Stimulated activated CD8-positive, alpha-beta memory T cell treated with anti-CD3 and anti-CD28 coated beads, Interleukin-7, amount 100 ng/mL, for 48 hours (primary cell): ENCODE measurements at regions not wholly inside any gene's neighbourhood (a gene's known extent, or its start where the extent isn't known, plus 50 kb on each side); places are given as distances from the start of the nearest gene placed in this dataset.
"Not testable (repeated sequence)": the region's sequence is repeated elsewhere in the genome, so short reads cannot be mapped to it uniquely, and the experiment has no call there.

ENCODE experiments used
- DNase-seq, 2 donors: peaks; one replicate each; pipeline ENCODE4 v3.0.0-alpha.2; 2020; ENCODE audit warnings: low read depth in 1 of 2; ENCODE audit errors: extremely low read depth in 1 of 2

DNA sequence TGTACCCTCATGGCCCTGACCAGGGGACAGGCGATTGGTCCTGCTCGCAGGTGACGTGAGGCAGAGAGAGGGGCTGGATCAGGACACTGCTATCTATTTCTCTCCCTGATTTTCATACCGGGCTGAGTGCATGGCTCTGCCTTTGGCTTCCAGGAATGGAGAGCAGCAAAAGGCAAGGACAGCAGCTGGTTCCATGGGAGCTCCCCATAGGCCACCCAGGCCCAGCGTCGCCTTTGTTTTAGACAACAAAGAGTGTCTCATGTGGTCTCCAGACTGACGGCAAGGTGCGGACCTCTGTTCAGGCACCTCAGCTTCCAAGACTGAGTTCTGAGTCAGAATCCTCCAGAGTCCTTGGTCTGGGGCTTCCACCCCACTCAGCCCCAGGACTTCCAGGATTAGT lies 123.1 kb downstream of the VEGFA start:
- DNase-seq = no peak

DNA sequence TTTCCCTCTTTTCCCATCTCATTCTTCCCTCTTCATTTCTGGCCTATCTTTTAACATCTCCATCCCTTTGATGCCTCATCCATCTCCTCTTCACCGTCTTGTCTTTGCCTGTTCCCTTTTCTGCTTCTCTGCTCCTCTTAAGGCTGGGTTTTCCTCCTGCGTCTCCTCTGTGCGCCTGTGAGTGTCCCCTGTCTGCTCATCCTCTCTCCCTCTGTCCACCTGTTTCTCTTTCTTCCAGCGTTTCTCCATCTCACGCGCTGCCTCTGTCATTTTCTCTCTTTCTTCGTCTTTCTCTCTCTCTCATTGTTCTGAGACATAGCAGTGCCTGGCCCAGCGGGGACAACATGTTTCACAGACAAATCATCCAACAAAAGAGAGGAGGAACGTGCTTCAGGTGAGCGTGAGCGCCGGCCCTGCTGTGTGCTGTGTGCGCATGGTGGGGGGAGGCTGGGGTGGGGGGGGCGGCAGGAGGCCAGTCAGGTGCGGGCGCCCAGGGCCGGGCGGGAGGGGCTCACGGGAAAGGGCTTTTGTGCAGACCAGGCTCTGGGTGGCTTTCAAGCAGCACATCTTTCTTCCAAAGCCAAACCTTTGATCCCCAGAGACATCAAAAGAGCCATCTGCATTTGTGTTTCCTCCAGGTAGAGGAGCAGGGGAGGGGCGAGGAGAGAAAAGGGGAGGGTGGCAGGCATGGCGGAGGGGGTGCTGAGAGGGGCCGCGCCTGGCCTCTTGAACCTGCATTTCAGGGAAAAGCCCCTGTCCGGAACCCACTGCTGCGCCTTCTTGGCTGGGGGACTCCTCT lies 121.3 kb downstream of the VEGFA start:
- no peak for DNase-seq

DNA sequence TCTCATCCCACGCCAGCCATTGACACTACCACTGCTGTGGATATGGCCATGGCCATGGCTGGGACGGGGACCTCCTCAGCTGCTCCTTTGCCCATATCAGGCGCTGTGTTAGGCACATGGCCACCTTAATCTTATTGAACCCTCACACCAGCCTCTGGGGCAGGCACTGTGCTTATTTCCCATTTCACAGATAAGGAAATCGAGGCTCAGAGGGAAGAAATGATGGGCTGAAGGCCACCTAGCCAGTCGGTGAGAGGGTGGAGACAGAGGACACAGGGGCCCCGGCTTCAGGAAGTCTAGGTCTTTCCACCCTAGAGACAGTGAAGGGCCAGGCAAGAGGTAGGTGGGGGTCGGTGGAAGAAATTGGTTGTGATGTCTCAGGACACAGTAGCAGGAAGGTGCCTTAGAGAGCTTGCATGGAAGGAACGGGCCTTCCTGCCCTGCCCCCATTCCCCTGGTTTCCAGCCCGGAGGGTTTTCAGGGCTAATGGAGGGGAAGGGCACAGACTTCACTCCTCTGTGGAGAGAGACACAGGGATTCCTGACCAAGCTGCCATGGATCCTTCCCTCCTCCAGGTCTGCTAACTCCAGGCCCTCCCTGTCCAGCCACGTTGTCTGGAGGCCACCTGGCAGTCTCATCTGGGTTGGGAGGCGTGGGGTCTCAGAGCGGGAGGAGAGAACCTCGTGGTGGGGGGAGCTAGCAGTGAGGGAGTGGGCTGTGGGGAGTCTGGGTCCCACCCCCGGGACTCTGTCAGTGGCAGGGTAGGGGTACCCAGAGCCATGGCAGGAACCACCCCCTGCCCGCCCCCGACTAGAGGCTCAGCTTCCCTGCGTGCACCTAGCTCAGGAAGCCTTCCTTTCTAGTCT lies 120.4 kb downstream of the VEGFA start:
- no peak for DNase-seq

- DNase-seq = no peak
Measured at GRCh38 chr6:43887906-43888683, 118.1 kb downstream of the VEGFA start.

DNA sequence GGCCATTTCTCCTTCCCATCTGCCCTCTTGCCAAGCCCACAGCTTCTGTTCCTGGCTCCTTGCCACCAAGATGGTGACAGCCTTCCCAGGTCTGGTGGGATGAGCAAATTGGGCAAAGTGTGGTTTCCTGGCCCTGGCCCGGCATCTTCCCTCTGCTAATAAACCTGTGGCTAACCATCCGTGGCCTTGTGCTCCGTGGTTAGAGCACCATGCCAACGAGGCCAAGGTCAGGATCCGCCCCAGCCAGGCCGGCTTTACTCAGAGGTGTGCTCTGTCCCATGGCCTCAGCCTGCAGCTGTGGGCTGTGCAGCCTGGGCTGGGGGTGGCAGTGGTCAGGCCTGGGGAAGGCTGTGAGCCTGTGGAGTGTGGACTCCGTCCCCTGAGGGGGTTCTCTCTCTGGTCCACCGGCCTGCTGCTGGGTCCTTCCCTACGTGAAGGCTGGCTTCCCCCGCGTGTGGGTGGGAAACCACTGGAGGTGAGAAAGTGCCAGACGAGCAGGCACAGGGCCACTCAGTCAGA lies 117.4 kb downstream of the VEGFA start:
- no peak for DNase-seq

DNA sequence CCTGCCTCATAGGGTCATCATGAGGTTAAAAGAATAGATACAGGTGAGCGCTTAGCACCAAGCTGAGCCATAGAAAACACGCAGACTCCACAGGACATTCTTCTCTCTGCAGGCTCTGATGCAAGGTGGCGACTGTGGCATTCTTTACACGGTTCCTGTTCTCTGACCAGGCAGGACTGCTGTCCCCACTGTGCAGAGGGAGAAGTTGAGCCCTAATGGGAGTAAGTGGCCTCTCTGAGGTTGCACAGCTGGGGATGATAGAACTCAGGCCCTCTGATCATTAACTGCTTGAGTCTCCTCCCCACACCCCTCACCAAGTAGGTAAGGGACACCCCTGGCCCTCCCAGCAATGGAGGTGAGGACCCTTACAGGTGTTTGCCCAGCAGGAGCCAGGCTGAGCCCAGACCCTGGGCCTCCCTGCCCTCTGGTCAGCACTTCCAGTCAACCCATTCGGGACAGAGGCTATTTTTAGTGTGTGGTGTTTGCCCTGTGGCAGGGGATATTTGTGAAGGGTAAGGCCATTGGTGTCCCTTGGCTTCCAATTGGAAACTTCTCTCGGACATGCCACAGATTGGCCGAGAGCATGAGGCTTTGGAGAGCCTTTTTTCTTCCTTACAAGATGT lies 116.8 kb downstream of the VEGFA start:
- DNase-seq = no peak

- no peak for DNase-seq
Measured at GRCh38 chr6:43886067-43886461, 116.1 kb downstream of the VEGFA start.

DNA sequence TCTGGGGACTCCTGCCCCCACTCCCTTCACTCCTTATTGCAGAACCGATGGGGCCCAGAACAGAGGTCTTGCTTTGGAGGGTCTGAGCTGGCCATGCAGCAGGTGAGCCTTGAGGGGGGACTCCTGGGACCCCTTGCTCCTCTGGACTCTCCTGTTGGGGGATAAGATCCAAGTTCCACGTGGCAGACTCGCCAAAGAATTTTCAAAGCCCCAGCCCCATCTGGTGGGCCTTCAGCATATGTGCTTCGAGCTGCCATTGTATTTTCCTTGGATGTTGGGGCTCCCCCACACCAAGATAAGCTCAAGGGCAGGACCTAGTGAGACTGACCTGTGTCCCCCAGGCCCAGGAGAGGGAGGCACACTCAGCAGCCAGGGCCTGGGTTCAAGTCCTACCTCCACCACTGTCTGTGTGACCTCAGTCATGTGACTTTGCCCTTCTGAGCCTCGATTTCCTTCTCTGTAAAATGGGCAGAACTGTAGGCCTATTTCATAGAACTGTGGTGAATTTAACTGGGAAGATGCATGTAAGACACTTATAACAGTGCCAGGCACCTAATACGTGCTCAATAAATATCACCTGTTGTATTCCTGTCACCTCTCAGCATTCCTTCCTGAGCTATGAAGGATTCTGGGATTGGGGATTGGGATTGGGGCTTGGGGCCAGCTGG lies 115.5 kb downstream of the VEGFA start:
- DNase-seq = no peak

GRCh38 chr6:43884652-43885022 lies 114.6 kb downstream of the VEGFA start:
- no peak for DNase-seq

DNA sequence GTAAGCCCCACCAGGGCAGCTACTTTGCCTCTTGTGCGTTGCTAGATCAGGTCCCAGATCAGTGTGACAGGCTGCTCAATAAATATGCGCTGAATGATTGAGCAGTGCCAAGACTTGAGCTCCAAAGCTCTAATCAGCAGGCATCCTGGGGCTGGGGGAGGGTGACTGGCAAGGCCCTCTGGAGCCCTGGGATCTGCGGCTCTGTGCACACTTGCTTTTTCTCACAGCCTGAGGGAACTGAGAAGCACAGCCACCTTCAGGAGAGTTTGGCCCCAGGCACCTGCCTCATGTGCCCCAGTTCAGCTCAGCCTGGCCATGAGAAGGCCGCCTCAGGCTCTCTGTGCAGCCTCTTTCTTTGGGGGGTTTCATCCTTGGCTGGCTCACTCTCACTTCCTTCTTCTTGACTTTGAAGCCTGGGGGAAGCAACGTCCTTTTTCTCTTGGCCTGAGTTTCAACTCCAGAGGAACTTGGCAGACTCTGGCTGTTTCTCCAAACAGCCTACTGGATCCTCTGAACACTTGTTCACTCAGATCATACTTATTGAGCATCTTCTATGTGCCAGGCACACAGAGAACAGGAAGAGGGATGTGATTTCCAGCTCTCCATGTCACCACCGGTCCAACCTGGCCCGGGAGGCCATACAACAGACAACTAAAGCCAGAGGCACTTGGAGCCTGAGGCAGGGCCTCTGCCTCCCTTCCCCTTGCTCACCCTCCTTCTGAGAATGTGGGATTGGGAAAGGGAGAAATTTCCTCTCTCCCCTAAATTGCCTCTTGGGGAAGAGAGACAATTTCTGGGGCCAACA lies 114.0 kb downstream of the VEGFA start:
- DNase-seq = no peak

- DNase-seq = not testable (repeated sequence)
Measured at GRCh38 chr6:43882690-43883448, 112.9 kb downstream of the VEGFA start.

GRCh38 chr6:43880236-43881137 lies 110.5 kb downstream of the VEGFA start:
- DNase-seq = no peak

GRCh38 chr6:43879722-43880121 lies 109.7 kb downstream of the VEGFA start:
- no peak for DNase-seq

DNA sequence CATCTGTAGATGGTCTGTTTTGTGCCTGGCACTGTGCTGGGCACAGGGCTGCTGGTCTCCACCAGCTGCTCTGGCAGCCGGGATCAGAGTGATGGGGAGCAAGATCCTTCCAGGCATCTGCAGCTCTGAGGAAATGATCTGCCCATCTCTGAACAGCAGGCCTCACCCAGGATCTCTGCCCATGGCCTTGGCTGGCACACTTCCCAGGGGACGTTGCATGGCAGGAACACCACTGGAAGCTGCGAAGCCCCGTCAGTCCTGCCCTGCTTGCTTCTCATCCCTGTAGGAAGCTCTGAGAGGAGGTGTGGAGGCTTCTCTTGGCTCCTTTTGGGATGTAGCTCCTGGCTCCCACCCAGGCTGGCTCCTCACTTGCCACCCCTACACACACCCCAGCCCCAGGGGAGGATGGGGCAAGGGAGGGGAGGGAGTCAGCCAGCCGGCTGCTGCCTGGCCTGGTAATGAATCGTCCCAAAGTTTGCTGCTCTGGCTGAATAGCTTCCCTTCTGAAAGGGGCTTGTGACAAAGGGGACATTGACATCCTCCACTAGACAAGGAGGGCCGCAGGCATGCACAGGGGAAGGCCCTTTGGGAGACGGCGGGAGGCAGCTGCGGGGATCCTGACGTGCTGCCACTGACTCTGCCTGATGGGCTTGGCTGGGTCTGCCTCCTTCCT lies 108.9 kb downstream of the VEGFA start:
- no peak for DNase-seq

DNA sequence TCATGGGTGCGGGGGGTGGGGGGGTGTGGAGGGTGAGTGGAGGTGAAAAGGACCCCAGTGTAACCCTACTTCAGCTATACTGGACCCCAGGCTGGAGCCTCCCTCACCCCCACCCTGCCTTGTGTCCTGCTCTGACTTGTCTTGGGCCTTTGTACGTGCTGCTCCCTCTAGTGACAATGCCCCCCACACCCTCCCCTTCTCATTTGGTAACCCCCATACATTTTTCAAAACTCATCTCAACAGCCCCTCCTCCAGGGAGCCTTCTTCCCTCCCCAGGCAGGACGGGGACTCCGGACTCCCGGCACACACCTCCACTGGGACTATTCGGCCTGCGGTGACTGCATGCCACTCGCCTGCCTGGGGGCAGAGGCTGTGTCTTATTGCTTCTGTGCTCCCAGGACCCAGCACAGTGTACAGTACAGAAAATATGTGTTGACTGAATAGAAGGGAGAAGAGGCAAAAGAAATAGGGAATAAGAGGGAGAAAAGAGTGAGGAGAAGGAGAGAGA lies 108.2 kb downstream of the VEGFA start:
- no peak for DNase-seq

DNA sequence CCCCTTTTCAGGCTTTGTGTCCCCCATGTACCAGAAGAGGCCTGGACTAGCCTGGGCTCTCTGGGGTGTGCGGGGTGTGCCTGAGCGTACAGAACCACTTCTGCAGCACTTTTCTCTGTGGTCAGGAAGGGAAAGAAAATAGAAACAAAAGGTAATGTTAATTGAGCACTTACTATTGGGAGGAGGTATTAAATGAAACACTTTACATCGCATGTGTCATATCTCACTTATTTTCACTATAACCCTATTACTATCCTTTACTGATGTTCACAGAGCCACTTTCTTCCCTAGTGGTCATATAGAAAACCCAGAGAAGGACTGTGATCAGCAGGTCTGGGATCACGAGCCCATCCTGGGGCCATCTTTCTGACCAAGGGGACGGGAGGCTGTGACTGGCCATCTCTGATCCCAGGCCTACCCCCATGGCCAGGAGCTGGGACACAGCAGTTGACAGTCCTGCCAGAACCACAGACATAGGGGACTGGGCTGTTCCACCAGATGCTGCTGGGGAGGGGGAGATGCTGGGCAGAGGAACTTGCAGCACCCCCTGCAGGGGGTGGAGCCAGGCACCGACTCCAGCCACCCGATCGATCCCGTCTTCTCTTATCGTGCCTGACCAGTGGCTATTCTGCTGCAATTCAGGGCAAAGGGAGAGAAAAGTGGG lies 107.6 kb downstream of the VEGFA start:
- DNase-seq = no peak
